Ecto neural progenitor cell (in vitro differentiated cells): ENCODE measurements at regions not wholly inside any gene's neighbourhood (a gene's known extent, or its start where the extent isn't known, plus 50 kb on each side); places are given as distances from the start of the nearest gene placed in this dataset.

Experiments
- DNase-seq: peaks from one replicate; pipeline ENCODE4 v3.0.0-alpha.2; 2018; ENCODE audit warnings: low spot score

DNA sequence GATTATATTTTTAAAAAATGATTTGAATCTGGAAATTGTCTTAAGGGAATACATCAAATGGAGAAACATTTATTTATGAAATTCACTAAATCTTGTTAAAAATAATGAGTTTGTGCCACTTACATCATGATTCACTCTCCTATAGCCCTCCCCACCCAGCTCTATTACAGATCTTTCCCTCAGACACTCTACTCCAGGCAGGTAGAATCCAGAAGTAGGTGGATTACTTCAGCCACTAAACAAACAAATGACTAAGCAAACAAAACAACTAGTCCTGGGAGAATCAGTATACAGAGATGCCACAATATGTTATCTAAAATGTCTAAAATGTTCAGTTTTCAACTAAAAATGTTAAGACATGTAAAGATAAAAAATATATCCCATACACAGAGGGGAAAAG, 608.1 kb upstream of the UBE2E2 start:
- no peak for DNase-seq

DNA sequence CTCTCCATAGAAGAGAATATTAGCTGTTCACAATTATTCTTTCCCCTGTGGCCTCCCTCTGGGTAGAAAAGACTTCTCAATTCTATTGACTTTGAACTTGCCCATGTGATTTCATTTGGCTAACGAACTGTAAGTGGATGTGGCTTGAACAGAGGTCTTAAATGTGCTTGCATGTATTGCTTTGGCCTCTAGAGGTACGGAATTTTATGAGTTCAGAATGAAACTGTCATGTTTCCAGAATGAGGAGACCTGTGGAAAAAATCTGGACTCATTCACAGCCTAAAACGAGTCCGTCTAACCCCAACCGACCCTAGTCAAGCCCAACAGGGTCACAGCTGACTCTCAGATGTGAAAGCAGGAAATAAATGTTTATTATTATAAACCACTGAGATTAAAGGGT, 596.7 kb upstream of the UBE2E2 start:
- no peak for DNase-seq

DNA sequence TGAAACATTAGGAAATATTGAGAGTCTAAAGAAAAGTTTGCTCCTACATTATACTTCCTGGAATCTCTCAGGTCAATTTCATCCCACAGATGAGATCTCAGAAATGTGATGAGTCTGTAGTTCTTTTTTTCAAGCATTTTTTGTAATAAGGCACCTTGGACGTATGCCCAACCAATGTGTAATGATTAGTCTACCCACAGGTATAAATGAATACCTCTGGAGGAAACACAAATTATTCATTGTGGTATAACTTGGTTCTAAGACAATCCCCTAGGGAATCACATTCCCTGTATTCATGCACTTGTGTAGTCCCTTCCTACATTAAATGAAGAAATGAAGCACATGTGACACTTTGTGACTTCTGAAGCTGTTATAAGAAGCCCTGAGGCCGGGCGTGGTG, 596.2 kb upstream of the UBE2E2 start:
- no peak for DNase-seq

DNA sequence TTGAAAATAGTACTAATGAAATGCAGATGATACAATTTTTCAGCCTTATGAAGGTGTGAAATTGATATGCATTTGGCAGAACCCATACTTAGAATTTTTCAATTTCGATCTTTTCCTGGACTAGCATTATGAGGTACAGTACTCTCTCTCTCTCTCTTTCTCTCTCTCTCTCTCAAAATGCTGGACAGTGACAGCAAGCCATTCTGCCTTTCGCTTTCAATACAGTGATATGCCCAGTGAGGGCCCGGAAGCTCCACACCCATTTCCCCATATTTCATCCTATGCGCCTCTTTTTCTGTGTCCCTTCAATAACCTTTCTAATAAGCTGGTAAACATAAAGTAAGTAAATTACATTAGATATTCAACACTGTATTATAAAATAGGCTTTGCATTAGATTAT, 595.0 kb upstream of the UBE2E2 start:
- no peak for DNase-seq

DNA sequence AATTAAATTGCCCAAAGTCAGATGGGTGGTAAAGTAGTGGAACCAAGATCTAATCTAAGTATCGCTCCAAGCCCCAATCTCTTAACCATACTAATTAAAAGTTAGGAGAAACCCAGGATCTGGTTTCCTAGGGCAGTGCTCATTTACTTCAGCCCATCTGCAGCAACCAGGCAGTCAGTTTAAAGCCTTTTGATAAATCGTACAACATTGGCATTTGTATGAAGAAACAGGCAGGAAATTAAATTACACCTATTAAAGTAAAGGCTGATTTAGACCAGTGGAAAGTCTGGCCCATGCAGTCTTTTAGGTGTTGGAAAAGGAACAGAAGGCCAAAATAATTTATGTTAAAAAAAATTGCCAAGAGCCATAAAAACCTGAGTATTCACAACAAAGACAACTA, 594.4 kb upstream of the UBE2E2 start:
- no peak for DNase-seq

DNA sequence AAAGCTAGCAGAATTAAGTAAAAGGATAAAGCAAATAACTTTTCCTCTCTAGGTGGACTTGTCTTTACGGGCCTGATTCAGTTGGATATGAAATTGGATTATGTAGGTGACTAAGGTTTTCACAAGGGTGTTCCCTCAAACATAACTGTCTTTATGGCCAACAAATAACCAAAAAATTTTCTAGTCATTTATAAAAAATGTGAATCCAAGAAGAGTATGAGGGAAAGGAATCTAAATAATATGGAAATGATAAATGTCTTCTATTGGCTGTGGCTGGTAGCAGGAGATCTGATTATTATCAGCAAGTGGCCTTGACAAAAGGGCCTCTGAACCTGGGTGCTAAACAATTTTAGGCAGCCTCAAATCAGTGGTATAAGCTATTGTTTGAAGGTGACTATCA, 594.0 kb upstream of the UBE2E2 start:
- DNase-seq: no peak

DNA sequence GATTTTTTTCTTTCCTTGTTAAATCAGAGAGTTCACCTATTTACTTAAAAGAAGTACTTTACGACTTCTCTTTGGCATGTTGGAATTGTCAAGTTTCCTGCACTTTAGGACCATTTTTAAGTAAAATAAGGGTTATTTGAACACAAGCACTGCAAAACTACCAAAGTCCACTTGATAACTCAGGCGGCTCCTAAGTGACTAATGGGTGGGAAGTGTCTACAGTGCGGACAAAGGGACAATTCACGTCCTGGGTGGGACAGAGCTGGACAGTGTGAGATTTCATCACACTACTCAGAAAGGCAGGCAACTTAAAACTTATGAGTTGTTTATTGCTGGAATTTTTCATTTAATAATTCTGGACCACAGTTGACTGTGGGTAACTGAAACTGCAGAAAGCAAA, 590.2 kb upstream of the UBE2E2 start:
- no peak for DNase-seq

DNA sequence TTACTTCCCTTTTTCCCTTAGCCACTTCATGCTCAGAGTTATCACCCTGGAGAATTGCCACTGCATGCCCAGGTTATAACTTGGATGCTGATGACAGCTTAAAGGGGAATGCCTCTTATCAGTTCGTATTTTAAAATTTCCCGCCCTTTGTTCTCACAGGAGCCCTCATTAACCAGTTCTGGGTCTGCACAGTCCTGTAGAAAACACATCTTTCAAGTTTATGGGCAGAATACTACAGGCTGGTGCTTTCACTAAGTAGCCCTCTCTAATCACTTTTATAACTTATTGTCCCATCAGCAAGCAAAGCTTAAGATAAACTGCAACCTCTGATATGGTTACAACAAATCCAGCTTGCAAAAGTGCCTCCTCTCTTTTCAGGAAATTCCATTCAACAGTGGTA, 587.3 kb upstream of the UBE2E2 start:
- no peak for DNase-seq

DNA sequence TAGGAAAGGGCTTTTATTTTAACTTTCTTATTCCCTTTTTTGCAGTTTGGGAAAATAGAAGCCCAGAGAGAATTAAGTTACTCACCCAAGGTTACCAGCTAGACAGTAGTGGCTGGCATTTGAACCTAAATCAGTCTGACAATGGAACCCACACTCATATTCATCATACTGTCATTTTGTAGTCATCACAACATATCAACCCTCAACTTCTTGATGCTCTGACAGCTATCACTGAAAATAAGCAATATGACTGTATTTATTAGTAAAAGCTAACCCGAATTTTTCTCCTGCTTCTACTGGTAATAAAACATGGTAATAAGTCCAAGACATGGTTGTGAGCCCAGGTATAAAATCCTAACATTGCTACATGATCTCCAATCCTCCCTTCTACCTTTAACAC, 585.8 kb upstream of the UBE2E2 start:
- no peak for DNase-seq

DNA sequence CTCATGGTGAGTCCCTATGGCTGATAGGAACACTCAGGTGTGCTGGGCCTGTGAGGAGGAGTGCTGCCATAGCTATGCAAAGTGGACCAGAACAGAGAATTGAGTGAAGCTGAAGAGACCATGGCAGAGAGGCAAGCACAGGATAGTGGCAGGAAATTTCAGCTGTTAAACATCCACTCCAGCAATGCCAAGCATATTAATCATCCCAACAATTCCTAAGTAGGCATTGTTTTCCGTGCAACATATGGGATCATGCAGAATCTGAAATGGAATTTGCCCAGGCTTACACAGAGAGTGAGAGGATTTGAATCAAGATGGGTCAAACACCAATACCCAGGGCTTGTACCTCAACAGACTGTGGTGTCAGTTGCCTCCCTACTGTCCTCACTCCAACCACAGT, 582.6 kb upstream of the UBE2E2 start:
- no peak for DNase-seq

DNA sequence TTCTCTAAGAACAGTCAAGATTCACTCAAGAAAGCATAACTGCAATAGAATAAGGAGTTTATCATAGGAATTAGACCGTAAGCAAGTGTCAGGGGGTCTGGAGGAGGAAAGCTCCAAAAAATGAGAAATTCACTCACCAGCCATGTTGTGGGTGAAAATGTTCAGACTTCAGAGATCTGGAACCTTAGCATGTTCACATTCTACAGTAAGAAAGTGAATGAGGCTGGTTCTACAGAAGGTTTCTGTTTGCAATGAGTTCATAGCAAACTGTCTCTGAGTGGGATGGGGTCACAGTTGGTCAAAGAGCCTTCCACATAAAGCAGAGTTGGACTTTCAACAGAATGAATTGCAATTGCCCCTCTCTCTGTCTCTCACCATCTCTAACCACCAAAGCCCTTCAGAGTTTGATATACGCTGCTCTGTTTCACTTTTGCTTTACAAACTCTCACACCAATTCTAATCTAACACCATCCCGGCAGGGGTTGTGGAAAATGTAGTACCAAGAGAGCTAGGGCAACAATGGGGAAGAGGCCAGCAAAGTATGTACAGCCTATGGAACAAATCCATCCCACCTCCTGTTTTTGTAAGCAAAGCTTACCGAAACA, 581.8 kb upstream of the UBE2E2 start:
- no peak for DNase-seq

DNA sequence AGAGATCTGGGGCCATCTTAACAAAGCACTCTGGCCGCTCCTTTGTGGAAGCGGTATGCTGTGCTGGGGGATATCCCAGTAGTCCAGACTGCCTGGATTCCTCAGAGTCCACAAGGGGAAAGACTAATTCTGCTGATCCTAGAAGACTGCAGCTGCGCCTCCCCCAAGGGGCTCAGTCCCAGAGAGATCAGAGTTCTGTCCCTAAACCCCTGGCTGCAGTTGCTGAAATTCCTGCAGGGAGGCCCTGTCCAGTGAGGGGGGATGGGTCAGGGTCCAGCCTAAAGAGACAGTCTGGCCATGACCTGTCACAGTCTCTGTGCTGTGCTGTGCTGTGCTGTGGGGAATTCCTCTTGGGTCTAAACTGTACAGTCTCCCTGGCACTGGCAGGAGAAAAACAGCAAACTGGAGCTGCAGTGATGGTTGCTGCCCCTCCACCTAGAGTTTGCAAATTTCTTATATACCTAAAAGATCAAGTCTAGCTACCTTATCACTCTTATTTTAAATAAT, 575.1 kb upstream of the UBE2E2 start:
- no peak for DNase-seq

DNA sequence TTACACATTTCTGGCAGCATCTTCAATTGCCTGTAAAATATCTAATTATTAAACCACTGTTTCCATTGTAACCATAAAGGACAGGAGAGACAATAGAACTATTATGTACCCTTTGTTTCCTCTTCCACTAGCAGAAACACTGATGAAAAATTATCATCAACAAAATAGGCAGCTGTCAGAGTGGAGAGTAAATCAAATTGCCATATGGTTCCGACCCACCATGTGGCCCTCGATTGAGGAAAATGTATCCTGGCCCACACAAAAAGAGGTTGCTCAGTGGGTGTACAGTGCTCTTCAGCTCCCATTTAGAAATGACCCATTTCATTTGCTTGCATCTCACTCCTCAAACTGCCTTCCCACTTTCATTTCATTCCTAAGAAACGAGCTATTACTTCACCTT, 570.6 kb upstream of the UBE2E2 start:
- no peak for DNase-seq

DNA sequence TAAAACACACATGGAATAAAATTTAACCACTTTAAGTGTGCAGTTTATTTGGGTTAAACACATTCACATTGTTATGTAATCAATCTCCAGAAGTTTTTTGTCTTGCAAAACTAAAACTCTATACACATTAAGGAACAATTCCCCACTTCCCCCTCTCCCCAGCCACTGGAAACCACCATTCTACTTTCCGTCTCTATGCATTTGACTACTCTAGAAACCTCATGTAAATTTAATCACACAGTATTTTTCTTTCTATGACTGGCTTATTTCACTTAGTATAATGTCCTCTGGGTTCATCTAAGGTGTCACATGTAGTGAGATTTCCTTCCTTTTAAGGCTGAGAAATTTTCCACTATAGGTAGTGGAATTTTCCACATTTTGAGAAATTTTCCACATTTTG, 568.7 kb upstream of the UBE2E2 start:
- DNase-seq: no peak

DNA sequence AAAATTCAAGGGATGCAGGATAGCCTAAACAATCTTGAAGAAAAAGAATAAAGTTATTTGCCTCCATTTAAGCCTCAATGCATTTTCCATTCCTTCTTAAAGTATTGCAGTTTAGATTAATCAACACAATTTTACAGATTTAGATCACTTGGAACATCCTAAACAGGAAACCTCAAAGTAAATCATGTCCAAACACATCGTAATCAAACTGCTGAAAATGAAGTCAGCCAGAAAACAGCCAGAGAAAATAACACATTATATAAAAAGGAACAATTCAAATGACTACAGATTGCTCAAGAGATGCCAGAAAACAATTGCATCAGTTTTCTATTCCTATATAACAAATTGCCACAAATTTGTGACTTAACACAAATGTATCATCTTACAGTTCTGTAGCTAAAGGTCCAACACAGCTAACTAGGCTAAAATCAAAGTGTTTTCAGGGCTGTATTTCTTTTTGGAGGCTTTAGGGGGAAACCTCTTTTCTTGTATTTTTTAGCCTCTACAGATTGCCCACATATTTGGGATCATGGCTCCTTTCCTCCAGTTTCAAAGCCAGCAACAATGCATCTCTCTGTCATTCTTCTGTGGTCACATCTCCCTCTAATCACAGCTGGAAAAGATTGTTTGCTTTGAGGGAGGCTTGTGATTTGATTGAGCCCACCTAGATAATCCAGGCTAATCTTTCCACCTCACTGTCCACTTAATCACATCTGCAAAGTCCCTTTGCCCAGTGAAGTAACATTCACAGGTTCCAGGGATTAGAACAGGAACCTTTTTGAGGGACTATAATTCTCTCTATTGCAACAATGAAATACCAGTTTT, 543.3 kb upstream of the UBE2E2 start:
- no peak for DNase-seq

DNA sequence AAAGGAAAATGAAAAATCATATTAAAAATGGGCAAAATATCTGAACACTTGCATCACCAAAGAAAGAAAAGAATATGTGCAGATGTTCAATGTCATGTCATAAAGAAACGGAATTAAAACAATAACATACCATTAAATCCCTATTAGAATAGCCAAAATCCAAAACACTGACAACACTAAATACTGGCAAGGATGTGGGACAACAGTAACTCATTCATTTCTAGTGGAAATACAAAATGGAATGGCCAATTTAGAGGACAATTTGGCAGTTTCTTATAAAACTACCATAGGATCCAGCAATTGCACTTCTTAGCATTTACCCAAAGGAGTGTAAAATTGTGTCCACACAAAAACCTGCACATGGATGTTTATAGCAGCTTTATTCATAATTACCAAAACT, 542.5 kb upstream of the UBE2E2 start:
- DNase-seq: no peak

DNA sequence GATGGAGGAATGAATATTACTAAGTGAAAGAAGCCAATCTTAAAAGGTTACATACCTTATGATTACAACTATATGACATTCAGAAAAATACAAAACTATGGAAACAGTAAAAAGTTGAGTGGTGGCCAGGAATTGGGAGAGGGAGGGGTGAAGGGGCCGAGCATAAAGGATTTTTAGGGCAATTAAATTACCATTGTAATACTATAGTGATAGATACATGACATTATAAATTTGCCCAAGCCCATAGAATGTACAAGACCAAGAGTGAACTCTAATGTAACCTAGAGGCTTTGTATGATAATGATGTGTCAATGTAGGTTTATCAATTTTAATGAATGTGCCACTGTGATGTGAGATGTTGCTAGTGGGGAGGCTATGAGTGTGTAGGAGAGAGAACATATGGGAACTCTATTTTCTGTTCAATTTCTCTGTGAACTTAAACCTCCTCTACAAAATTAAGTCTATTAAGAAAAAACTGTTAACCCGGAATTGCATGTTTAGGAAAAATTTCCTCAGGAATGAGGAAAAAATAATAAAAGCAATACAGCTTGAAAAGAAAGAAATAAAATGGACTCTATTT, 541.9 kb upstream of the UBE2E2 start:
- no peak for DNase-seq

DNA sequence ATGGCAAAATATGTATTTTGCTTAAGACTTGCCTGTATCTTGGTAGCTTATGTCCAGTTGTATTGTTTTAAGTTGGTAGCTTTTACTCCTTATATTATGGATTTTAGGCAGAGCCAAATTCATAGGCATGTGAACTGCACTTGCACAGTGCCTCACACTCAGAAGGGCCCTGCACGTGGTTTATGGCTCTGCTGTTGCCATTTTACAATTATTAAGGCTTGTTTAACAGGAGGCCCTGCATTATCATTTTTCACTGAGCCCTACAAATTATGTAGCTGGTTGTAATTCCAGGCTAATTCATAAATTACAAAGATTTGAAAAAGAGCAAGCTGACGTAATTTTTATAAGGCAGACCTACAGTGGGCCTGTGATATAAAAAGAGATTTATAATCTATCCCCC, 537.6 kb upstream of the UBE2E2 start:
- DNase-seq: no peak

DNA sequence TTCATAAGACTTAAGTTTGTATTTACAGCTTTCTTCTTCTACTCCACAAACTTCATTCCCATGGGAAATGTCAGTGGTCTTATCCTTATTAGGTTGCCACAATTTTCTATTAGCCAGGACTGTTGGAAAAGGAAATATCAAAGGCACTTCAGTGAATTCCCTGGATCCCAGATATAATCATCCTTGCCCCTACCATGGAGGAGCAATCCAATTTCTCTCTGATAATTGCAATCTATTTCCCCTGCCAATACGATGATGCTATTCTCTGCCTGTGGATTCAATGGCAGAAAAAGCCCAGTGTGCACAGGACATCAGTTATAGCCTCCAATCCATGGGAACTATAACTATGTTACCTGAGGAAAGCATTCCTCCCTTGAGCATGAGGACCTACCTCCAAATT, 536.4 kb upstream of the UBE2E2 start:
- DNase-seq: no peak

DNA sequence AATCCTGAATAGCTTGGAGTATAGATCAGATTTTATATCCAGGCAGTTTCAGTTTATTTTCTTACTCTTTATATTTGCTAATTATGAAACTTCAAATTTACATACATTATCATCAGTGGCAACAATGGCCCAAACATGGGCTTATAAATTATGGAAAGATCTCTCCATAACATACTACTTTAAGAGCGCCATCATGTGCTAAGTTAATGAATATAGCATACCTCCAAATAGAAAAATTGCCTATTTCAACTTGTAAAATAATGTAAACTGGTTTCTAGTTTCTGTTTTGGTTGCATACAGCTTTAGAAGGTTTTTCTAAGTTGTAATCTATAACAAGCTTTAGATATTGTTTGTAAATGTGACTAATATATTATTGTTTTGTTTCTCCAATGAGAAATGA, 531.3 kb upstream of the UBE2E2 start:
- DNase-seq: no peak

DNA sequence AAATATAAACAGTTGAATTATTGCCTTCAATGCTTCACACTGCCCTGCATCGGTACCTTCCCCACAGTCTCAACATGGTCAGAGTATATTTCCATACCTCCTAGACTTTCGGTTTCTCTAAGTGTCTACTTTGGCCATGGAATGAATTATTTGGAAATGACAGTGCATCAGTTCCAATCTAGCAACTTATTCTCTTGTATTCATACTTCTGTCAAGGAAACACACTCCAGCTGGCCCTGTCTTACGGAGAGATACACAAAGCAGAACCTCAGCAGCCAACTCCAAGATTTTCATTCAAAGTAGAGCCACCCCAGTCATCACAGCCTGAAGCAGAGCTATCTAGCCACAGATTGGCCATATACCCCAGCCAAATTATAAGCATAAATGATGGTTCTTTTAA, 518.4 kb upstream of the UBE2E2 start:
- no peak for DNase-seq

DNA sequence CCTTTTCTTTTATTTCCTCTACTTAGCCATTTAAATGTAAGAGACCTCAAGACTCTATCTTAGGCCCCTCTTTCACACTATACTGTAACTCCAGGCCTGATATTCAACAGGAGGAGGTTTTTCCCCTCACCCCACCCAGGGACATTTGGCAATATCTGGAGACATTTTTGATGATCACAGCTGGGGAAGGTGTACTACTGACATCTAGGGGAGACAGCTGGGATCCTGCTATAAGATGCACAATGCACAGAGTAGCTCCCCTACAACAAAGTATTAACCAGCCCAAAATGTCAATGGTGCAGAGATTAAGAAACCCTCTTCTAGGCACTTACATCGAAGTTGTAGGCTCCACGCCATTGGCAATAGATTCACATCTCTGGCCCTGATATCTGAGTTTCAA, 517.5 kb upstream of the UBE2E2 start:
- no peak for DNase-seq

DNA sequence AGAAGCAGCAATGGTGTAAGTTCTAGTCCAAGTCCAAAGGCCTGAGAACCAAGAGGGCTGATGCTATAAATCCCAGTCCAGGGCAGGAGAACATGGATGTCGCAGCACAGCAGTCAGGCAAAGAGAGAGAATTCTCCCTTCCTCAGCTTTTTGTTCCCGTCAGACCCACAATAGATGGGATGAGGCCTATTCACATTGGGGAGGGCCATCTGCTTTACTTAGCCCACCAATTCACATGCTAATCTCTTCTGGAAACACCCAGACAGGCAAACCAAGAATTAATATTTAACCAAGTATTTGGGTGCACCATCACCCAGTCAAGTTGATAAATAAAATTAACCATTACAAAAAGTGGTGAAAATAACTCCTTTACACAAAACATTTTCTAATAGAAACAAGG, 511.7 kb upstream of the UBE2E2 start:
- no peak for DNase-seq
